ENCODE measurements at regions not wholly inside any gene's neighbourhood (a gene's known extent, or its start where the extent isn't known, plus 50 kb on each side); places are given as distances from the start of the nearest gene placed in this dataset.

GRCh38 chr5:19001539-19001938, 986.5 kb downstream of the CDH18 start:
- TF ChIP-seq POLR2A (IDR thresholded peaks at IDR 0.05; ENCODE audit: low read depth, low read length) (no peak), CTCF (conservative IDR thresholded peaks at IDR 0.05; ENCODE audit: low read depth, low read length) (no peak), SMC3 (IDR thresholded peaks at IDR 0.05; ENCODE audit: low read depth, low read length) (no peak)

Data from IMR-90 (cell line).